Peyer's patch (tissue), 4 donors: ENCODE measurements at regions not wholly inside any gene's neighbourhood (a gene's known extent, or its start where the extent isn't known, plus 50 kb on each side); places are given as distances from the start of the nearest gene placed in this dataset.

Source experiments
- POLR2A ChIP-seq, 2 donors: fragments of 450-650 bp; IDR thresholded peaks; one replicate each; pipeline ENCODE4 v1.5.1; 2017; ENCODE audit warnings: antibody characterized with exemption in 2 of 2, mild to moderate bottlenecking in 2 of 2, moderate library complexity in 2 of 2
- TF ChIP-seq, protein P1 (sequence below), 6 experiments: fragments of 450-650 bp in 4 of 6; fragments of 200-600 bp in 2 of 6; sonication (generic) in 1 of 6; IDR thresholded peaks; one replicate each; pipeline ENCODE4 v1.5.1; 2017 to 2019; ENCODE audit warnings: antibody characterized with exemption in 6 of 6, mild to moderate bottlenecking in 3 of 6, moderate library complexity in 1 of 6

DNA sequence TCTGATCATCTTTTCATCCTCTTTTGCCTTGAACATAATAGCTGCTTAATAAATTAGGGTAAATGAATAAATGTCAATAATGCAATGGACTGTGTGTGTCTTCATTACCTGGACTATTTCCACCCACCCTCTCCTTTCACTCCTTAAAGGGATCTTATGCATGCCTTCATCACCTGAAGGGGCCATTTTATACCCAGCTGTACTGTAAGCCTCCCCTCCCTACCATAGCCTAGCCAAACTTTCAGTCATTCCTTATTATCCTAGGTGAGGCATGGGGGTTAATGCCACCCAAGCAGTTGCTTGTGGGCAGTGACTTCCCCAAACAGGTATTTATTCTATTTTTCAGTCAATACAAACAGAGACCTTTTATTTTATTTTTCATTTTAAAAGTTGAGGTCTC, 127.8 kb upstream of the PARP11 start:
- TF ChIP-seq, protein P1, sequence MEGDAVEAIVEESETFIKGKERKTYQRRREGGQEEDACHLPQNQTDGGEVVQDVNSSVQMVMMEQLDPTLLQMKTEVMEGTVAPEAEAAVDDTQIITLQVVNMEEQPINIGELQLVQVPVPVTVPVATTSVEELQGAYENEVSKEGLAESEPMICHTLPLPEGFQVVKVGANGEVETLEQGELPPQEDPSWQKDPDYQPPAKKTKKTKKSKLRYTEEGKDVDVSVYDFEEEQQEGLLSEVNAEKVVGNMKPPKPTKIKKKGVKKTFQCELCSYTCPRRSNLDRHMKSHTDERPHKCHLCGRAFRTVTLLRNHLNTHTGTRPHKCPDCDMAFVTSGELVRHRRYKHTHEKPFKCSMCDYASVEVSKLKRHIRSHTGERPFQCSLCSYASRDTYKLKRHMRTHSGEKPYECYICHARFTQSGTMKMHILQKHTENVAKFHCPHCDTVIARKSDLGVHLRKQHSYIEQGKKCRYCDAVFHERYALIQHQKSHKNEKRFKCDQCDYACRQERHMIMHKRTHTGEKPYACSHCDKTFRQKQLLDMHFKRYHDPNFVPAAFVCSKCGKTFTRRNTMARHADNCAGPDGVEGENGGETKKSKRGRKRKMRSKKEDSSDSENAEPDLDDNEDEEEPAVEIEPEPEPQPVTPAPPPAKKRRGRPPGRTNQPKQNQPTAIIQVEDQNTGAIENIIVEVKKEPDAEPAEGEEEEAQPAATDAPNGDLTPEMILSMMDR (IDR thresholded peaks at IDR 0.05) = no peak
- no peak for TF ChIP-seq POLR2A (IDR thresholded peaks at IDR 0.05)
